ENCODE measurements at regions not wholly inside any gene's neighbourhood (a gene's known extent, or its start where the extent isn't known, plus 50 kb on each side); places are given as distances from the start of the nearest gene placed in this dataset.

DNA sequence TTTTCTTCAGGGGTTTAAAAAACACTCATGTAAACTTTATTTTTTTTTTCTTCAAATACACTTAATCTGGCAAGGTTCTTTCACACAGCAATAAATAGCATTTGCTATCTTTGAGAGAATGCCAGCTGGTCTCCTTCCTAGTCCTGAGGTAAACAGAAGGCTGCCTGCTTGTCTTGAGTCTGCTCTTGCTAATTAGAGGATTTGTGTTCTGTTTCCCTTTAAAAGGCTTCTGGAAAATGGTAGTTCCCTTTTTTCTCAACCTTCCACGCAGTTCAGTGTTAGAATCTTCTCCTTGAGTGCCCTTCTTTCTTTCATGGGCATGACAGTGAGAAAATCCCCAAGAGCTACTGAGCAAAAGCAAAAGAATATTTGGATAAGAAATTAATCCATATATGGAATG is 92.3 kb upstream of the DCN start:
- TF ChIP-seq CTCF (IDR thresholded peaks at IDR 0.05; ENCODE audit: insufficient read depth, low read length, severe bottlenecking): no peak
- DNase-seq (ENCODE audit: low read depth): no peak
- FAIRE-seq: no peak
- Histone ChIP-seq H3K4me3 (ENCODE audit: low read depth, low read length) (no peak overlapping the region), H3K27me3 (ENCODE audit: control insufficient read depth, insufficient read depth, low read length) (no peaks in the 10 kb centered on the region), H3K36me3 (ENCODE audit: control insufficient read depth, insufficient read depth, low read length) (no peaks in the 10 kb centered on the region)

DNA sequence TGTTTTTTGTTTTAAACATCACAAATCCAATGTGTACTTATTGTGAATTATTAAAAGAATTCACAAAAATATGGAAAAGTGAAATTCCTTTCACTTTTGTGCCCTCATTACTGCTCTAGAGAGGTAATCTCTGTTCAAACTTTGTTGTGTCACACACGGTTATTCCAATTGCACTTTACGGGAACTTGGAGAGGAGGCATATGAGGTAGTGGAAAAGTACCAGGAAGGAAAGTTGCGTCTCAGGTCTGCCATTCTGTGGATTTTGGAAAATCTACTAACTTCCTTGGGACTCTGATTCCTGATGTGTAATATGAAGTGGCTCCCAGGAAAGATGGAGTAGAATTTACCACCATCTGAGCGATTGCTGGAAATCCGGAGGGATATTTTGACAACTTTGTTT is 90.9 kb upstream of the DCN start:
- FAIRE-seq (no peak), DNase-seq (ENCODE audit: low read depth) (no peak)
- Histone ChIP-seq H3K27me3 (ENCODE audit: control insufficient read depth, insufficient read depth, low read length) (no peaks in the 10 kb centered on the region), H3K4me3 (ENCODE audit: low read depth, low read length) (no peak overlapping the region), H3K36me3 (ENCODE audit: control insufficient read depth, insufficient read depth, low read length) (no peaks in the 10 kb centered on the region)
- TF ChIP-seq CTCF (IDR thresholded peaks at IDR 0.05; ENCODE audit: insufficient read depth, low read length, severe bottlenecking): no peak

GRCh38 chr12:91272461-91273063 is 89.9 kb upstream of the DCN start:
- no peak for FAIRE-seq
- H3K4me3 ChIP-seq (ENCODE audit: low read depth, low read length): no peak overlapping the region
- TF ChIP-seq CTCF (IDR thresholded peaks at IDR 0.05; ENCODE audit: insufficient read depth, low read length, severe bottlenecking): no peak
- DNase-seq (ENCODE audit: low read depth): no peak
- no peaks in the 10 kb centered on the region for H3K36me3 ChIP-seq (ENCODE audit: control insufficient read depth, insufficient read depth, low read length)
- H3K27me3 ChIP-seq (ENCODE audit: control insufficient read depth, insufficient read depth, low read length): no peaks in the 10 kb centered on the region

DNA sequence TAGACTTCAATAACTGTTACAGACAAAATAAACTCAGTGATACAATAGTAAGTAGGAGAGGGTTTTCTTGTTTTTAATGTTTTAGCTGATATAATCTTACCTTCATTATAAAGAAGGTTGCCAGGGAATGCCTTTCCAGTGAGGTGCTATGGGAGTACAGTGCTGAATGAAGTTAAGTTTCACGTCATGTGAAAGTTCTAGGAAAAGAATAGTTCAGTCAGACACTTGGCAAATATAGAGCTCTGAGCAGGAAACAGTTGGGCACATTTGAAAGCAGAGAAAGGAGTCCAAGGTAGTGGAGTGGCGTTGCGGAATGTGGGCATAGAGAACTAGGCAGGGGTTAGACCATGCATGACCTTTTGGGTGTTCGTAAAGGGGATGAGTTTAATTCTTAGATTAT is 88.6 kb upstream of the DCN start:
- H3K36me3 ChIP-seq (ENCODE audit: control insufficient read depth, insufficient read depth, low read length): no peaks in the 10 kb centered on the region
- no peak for FAIRE-seq
- no peak for TF ChIP-seq CTCF (IDR thresholded peaks at IDR 0.05; ENCODE audit: insufficient read depth, low read length, severe bottlenecking)
- no peak overlapping the region for H3K4me3 ChIP-seq (ENCODE audit: low read depth, low read length)
- DNase-seq (ENCODE audit: low read depth): no peak
- H3K27me3 ChIP-seq (ENCODE audit: control insufficient read depth, insufficient read depth, low read length): no peaks in the 10 kb centered on the region

DNA sequence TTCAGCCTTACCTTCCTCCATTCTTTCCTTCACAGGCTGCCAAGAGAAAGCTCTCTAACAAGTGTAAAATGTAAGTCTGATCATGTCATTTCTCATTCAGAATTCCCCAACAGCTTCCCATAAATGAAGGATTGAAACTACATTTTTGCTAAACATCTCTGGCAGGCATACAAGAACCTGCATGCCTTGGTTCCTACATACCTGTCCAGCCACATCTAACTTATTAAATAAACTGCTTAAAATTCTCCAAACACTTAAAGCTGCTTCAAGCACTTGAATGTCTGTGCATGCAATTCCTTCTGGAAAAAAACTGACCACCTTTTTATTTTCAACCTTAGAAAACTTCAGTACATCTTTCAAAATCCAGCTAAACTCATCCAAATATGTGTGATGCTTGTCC is 84.4 kb upstream of the DCN start:
- no peak for TF ChIP-seq CTCF (IDR thresholded peaks at IDR 0.05; ENCODE audit: insufficient read depth, low read length, severe bottlenecking)
- no peaks in the 10 kb centered on the region for H3K36me3 ChIP-seq (ENCODE audit: control insufficient read depth, insufficient read depth, low read length)
- no peaks in the 10 kb centered on the region for H3K27me3 ChIP-seq (ENCODE audit: control insufficient read depth, insufficient read depth, low read length)
- FAIRE-seq: no peak
- no peak overlapping the region for H3K4me3 ChIP-seq (ENCODE audit: low read depth, low read length)
- DNase-seq (ENCODE audit: low read depth): peak; percentile 17

DNA sequence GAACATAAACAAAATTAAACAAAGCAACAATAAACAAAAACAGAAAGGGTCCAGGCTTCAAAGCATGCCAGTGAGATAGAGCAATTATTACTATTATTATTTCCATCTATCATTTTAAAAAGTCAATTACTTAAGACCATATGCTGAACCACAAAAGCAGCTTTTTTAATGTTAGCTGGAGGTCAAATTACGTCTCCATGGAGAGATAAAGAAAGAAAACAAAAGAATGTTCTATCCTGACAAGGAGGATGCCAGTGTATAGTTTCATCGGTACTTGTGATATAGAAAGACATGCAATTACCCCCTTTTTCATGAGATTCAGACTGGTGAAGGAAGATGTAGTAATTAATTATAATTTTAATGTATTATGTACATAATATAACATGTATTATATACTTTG is 81.6 kb upstream of the DCN start:
- TF ChIP-seq CTCF (IDR thresholded peaks at IDR 0.05; ENCODE audit: insufficient read depth, low read length, severe bottlenecking): no peak
- Histone ChIP-seq H3K27me3 (ENCODE audit: control insufficient read depth, insufficient read depth, low read length) (no peaks in the 10 kb centered on the region), H3K36me3 (ENCODE audit: control insufficient read depth, insufficient read depth, low read length) (no peaks in the 10 kb centered on the region), H3K4me3 (ENCODE audit: low read depth, low read length) (no peak overlapping the region)
- no peak for DNase-seq (ENCODE audit: low read depth)
- no peak for FAIRE-seq

All from bronchial epithelial cell (primary cell).